A549 (cell line): ENCODE measurements at regions not wholly inside any gene's neighbourhood (a gene's known extent, or its start where the extent isn't known, plus 50 kb on each side); places are given as distances from the start of the nearest gene placed in this dataset.

Experiments
- ATAC-seq, 2 experiments: fragments of 200-7000 bp in 1 of 2; fragments of >200 bp in 1 of 2; cut with Nextera tagmentation in 1 of 2; cut with Tn5 transposase in 1 of 2; 3 replicates each; pipeline versions ENCODE4 v1.8.0 to v1.9.1; 2018 to 2020; ENCODE audit warnings: mild to moderate bottlenecking in 1 of 2, moderate library complexity in 1 of 2
- CTCF ChIA-PET: fragments of 300-600 bp; sonication (Branson Sonifier 250); formaldehyde crosslinking; extraction: SDS; loops from one replicate; lab custom pipeline; 2021; ENCODE audit warnings: antibody characterized with exemption, inconsistent platforms; lab: Yijun Ruan, JAX
- POLR2A ChIA-PET: fragments of 350-600 bp; formaldehyde crosslinking; extraction: SDS; loops from one replicate; lab custom pipeline; 2021; ENCODE audit warnings: antibody characterized with exemption, inconsistent platforms; lab: Yijun Ruan, JAX
- DNase-seq, 2 experiments: peaks; one replicate each; pipeline versions ENCODE4 v3.0.0 to v3.0.0-alpha.2; 2011 to 2016; ENCODE audit warnings: low read depth in 1 of 2, low spot score in 1 of 2
- FAIRE-seq: peaks from 2 replicates; lab custom pipeline; 2011; peaks lifted over from hg19 to GRCh38; lab: Jason Lieb, UNC
- H3K27ac ChIP-seq, 2 experiments: fragments of >200 bp; sonication (Bioruptor Twin); formaldehyde crosslinking; 3 replicates each; pipeline ENCODE4 v1.5.1; 2016 to 2017
- H3K4me1 ChIP-seq: fragments of >200 bp; sonication (Bioruptor Twin); formaldehyde crosslinking; 3 replicates; pipeline ENCODE4 v1.6.1; 2016
- H3K4me2 ChIP-seq: fragments of >200 bp; sonication (Bioruptor Twin); formaldehyde crosslinking; 3 replicates; pipeline ENCODE4 v1.6.1; 2016
- H3K4me3 ChIP-seq: fragments of >200 bp; sonication (Bioruptor Twin); formaldehyde crosslinking; 3 replicates; pipeline ENCODE4 v1.5.1; 2016
- H3K9me3 ChIP-seq: fragments of >200 bp; sonication (Bioruptor Twin); formaldehyde crosslinking; 3 replicates; pipeline ENCODE4 v1.6.1; 2016
- EHMT2 ChIP-seq: fragments of 200-600 bp; sonication (generic); IDR thresholded peaks from 2 replicates; pipeline ENCODE4 v1.6.1; 2016; ENCODE audit warnings: antibody characterized with exemption, low read depth, mild to moderate bottlenecking, moderate library complexity
- FOSL2 ChIP-seq, 2 experiments: fragments of 450-650 bp in 1 of 2; fragments of >200 bp in 1 of 2; sonication (Bioruptor Twin) in 1 of 2; formaldehyde crosslinking; IDR thresholded peaks; 2 replicates each; pipeline versions ENCODE4 v1.5.0 to v1.6.1; 2016 to 2020; ENCODE audit warnings: mild to moderate bottlenecking in 1 of 2, moderate library complexity in 1 of 2
- HES2 ChIP-seq: fragments of >200 bp; sonication (Bioruptor Twin); formaldehyde crosslinking; IDR thresholded peaks from 2 replicates; pipeline ENCODE4 v1.6.1; 2016
- HOXB13 ChIP-seq: fragments of 250-450 bp; sonication (Bioruptor Pico); IDR thresholded peaks from 2 replicates; pipeline ENCODE4 v1.5.0; 2020; ENCODE audit warnings: low read depth, mild to moderate bottlenecking, moderate library complexity
- KDM1A ChIP-seq: fragments of 200-600 bp; sonication (generic); IDR thresholded peaks from 2 replicates; pipeline ENCODE4 v1.6.1; 2016; ENCODE audit warnings: low read depth, mild to moderate bottlenecking
- KDM5A ChIP-seq: fragments of 200-600 bp; sonication (generic); IDR thresholded peaks from 2 replicates; pipeline ENCODE4 v1.6.1; 2016; ENCODE audit warnings: antibody characterized with exemption, mild to moderate bottlenecking
- MAFK ChIP-seq: fragments of 450-650 bp; IDR thresholded peaks from 2 replicates; pipeline ENCODE4 v1.6.1; 2014; ENCODE audit not compliant: partially characterized antibody
- MAZ ChIP-seq: fragments of 150-350 bp; IDR thresholded peaks from 2 replicates; pipeline ENCODE4 v1.6.1; 2014; ENCODE audit warnings: antibody characterized with exemption, low read depth, low read length, borderline replicate concordance
- PBX3 ChIP-seq: IDR thresholded peaks from 2 replicates; pipeline ENCODE4 v1.6.1; 2012
- POLR2A ChIP-seq: IDR thresholded peaks from 2 replicates; pipeline ENCODE4 v1.6.1; 2012; ENCODE audit warnings: mild to moderate bottlenecking, low read length
- POLR2AphosphoS2 ChIP-seq: conservative IDR thresholded peaks from 2 replicates; pipeline ENCODE4 v1.6.1; 2012; ENCODE audit warnings: low read length, improper control_type of control experiment, inconsistent platforms
- RCOR1 ChIP-seq: fragments of 150-350 bp; IDR thresholded peaks from 2 replicates; pipeline ENCODE4 v1.6.1; 2014; ENCODE audit warnings: antibody characterized with exemption, low read length, low read depth
- RFX5 ChIP-seq: fragments of 450-650 bp; IDR thresholded peaks from 2 replicates; pipeline ENCODE4 v1.7.1; 2014; ENCODE audit warnings: antibody characterized with exemption, mild to moderate bottlenecking, moderate library complexity
- SREBF2 ChIP-seq: fragments of 450-650 bp; IDR thresholded peaks from 2 replicates; pipeline ENCODE4 v1.6.1; 2014; ENCODE audit warnings: mild to moderate bottlenecking, moderate library complexity
- ZC3H11A ChIP-seq: fragments of 450-650 bp; IDR thresholded peaks from 2 replicates; pipeline ENCODE4 v1.6.1; 2014; ENCODE audit warnings: antibody characterized with exemption, mild to moderate bottlenecking
- ZFP36 ChIP-seq: fragments of 450-650 bp; IDR thresholded peaks from 2 replicates; pipeline ENCODE4 v1.6.1; 2014; ENCODE audit warnings: borderline replicate concordance; ENCODE audit not compliant: partially characterized antibody
- ZSCAN20 ChIP-seq: fragments of 250-450 bp; sonication (Bioruptor Pico); IDR thresholded peaks from 2 replicates; pipeline ENCODE4 v1.8.0; 2022; ENCODE audit warnings: mild to moderate bottlenecking, moderate library complexity
- WGBS: methylation state at CpG from one replicate; pipeline ENCODE4 v1.1.6; 2017; ENCODE audit errors: missing lambda C conversion rate; 5-methylcytosine and 5-hydroxymethylcytosine counted together
- TF ChIP-seq, protein P1 (sequence below): fragments of 200-600 bp; sonication (generic); IDR thresholded peaks from 2 replicates; pipeline ENCODE4 v1.6.1; 2016; ENCODE audit warnings: antibody characterized with exemption, mild to moderate bottlenecking, moderate library complexity
- TF ChIP-seq, protein P2 (sequence below): fragments of 250-450 bp; sonication (Bioruptor Pico); IDR thresholded peaks from 2 replicates; pipeline ENCODE4 v1.5.0; 2021; ENCODE audit warnings: mild to moderate bottlenecking, moderate library complexity, borderline replicate concordance
- TF ChIP-seq, protein P3 (sequence below): IDR thresholded peaks from 2 replicates; pipeline ENCODE4 v1.6.1; 2012

DNA sequence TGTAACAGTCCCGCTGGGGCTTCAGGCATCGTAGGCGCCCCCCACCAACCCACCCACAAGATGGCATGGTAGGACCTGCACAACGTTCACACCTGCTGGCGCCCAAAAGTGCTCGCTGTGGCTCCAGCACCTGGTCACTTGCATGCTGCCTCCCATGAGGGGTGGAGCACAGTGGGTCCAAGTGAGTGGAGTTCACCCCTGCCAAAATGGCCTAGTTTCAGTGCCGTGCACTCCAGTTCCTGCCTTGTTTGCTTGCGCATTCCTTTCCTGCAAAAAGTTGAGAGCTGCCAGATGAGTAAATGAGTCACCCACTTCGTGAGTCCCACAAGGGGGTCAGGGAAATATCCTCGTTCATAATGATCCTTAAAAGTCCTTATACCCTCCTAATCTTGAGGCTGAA lies 788.7 kb upstream of the DPPA4 start:
- DNase-seq = no peak

DNA sequence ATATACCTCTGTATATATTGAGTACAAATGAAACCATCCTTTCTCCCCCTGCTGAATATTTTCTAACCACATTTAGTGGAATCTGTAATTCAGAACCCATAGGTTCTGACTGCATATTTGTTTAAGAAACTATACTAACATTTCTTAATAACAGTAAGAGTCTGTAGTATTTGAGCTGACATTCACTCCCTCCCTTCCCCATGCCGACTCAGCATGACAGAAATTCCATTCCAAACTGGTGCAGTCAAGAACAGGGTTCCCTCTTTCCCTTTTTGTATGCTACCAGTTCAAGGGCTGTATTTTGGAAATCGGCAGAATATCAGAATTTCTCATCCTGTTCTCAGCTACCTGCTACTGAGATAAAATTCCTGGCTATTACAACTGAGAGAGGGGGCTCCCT lies 796.6 kb upstream of the DPPA4 start:
- 27% methylated on average over 2 of the region's 2 CpGs for WGBS
- no peak for ATAC-seq

More for the DNA sequence above, 788.7 kb upstream of the DPPA4 start:
- no peak overlapping the region for H3K27ac ChIP-seq
- no peak overlapping the region for H3K4me2 ChIP-seq
- no peak overlapping the region for H3K4me3 ChIP-seq
- POLR2A ChIA-PET = no interaction called here
- FAIRE-seq = no peak
- no peak for ATAC-seq
- WGBS = 47% methylated on average over 4 of the region's 10 CpGs
- CTCF ChIA-PET = no interaction called here
- TF ChIP-seq SREBF2 (no peak), RFX5 (no peak), ZFP36 (no peak), MAZ (no peak), EHMT2 (no peak), KDM5A (no peak), MAFK (no peak), ZC3H11A (no peak), HES2 (no peak), RCOR1 (no peak), KDM1A (no peak)
- TF ChIP-seq, protein P1, sequence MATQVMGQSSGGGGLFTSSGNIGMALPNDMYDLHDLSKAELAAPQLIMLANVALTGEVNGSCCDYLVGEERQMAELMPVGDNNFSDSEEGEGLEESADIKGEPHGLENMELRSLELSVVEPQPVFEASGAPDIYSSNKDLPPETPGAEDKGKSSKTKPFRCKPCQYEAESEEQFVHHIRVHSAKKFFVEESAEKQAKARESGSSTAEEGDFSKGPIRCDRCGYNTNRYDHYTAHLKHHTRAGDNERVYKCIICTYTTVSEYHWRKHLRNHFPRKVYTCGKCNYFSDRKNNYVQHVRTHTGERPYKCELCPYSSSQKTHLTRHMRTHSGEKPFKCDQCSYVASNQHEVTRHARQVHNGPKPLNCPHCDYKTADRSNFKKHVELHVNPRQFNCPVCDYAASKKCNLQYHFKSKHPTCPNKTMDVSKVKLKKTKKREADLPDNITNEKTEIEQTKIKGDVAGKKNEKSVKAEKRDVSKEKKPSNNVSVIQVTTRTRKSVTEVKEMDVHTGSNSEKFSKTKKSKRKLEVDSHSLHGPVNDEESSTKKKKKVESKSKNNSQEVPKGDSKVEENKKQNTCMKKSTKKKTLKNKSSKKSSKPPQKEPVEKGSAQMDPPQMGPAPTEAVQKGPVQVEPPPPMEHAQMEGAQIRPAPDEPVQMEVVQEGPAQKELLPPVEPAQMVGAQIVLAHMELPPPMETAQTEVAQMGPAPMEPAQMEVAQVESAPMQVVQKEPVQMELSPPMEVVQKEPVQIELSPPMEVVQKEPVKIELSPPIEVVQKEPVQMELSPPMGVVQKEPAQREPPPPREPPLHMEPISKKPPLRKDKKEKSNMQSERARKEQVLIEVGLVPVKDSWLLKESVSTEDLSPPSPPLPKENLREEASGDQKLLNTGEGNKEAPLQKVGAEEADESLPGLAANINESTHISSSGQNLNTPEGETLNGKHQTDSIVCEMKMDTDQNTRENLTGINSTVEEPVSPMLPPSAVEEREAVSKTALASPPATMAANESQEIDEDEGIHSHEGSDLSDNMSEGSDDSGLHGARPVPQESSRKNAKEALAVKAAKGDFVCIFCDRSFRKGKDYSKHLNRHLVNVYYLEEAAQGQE = no peak
- TF ChIP-seq, protein P2, sequence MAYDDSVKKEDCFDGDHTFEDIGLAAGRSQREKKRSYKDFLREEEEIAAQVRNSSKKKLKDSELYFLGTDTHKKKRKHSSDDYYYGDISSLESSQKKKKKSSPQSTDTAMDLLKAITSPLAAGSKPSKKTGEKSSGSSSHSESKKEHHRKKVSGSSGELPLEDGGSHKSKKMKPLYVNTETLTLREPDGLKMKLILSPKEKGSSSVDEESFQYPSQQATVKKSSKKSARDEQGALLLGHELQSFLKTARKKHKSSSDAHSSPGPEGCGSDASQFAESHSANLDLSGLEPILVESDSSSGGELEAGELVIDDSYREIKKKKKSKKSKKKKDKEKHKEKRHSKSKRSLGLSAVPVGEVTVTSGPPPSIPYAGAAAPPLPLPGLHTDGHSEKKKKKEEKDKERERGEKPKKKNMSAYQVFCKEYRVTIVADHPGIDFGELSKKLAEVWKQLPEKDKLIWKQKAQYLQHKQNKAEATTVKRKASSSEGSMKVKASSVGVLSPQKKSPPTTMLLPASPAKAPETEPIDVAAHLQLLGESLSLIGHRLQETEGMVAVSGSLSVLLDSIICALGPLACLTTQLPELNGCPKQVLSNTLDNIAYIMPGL (CRISPR knock-in tag) = no peak
- TF ChIP-seq, all 56 proteins: peak for 0
- Histone ChIP-seq H3K4me1 (no peaks in the 10 kb centered on the region), H3K9me3 (peaks cover 2% of the 10 kb centered on the region; the same call in 2 of the 3 replicates)

GRCh38 chr3:110139048-110139447 lies 801.7 kb upstream of the DPPA4 start:
- H3K27ac ChIP-seq = no peak overlapping the region
- ATAC-seq (no peak), DNase-seq (no peak), FAIRE-seq (no peak)
- 51% methylated on average over 4 of the region's 4 CpGs for WGBS
- ChIA-PET CTCF (no interaction called here), POLR2A (no interaction called here)
- H3K9me3 ChIP-seq = no peaks in the 10 kb centered on the region
- H3K4me1 ChIP-seq = 0 out of 3 replicates have a peak, but pooled peaks cover 3% of the 10 kb centered on the region
- H3K4me3 ChIP-seq = no peak overlapping the region
- H3K4me2 ChIP-seq = no peak overlapping the region
- TF ChIP-seq FOSL2 (IDR thresholded peaks at IDR 0.05) (no peak), FOSL2 (CRISPR knock-in tag; IDR thresholded peaks at IDR 0.05) (no peak), KDM5A (no peak), RCOR1 (no peak), PBX3 (no peak), HOXB13 (no peak), POLR2A (no peak), POLR2AphosphoS2 (no peak)
- TF ChIP-seq, protein P1 = no peak

More for the DNA sequence above, 796.6 kb upstream of the DPPA4 start:
- Histone ChIP-seq H3K4me1 (0 out of 3 replicates have a peak, but pooled peaks cover 3% of the 10 kb centered on the region), H3K4me3 (no peak overlapping the region), H3K27ac (no peak overlapping the region), H3K4me2 (no peak overlapping the region)
- DNase-seq (no peak), FAIRE-seq (no peak)
- ChIA-PET CTCF (no interaction called here), POLR2A (no interaction called here)
- no peak for TF ChIP-seq ZSCAN20
- TF ChIP-seq, protein P3, sequence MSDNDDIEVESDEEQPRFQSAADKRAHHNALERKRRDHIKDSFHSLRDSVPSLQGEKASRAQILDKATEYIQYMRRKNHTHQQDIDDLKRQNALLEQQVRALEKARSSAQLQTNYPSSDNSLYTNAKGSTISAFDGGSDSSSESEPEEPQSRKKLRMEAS = no peak
- TF ChIP-seq MAFK = peak; percentile 19
- TF ChIP-seq, all 56 proteins: peak for 1
- H3K9me3 ChIP-seq = no peaks in the 10 kb centered on the region
